GM06990 (cell line): ENCODE measurements at regions not wholly inside any gene's neighbourhood (a gene's known extent, or its start where the extent isn't known, plus 50 kb on each side); places are given as distances from the start of the nearest gene placed in this dataset.

Experiments
- DNase-seq: peaks from one replicate; pipeline ENCODE4 v3.0.0-alpha.2; 2011; ENCODE audit not compliant: insufficient read length; ENCODE audit errors: extremely low read depth
- H3K27me3 ChIP-seq: replicated peaks from 2 replicates; pipeline ENCODE4 v1.6.0; 2011; ENCODE audit warnings: low read length; ENCODE audit not compliant: control insufficient read depth, insufficient read depth
- H3K36me3 ChIP-seq: 2 replicates; pipeline ENCODE4 v1.5.1; 2011; ENCODE audit warnings: low read length; ENCODE audit not compliant: control insufficient read depth, insufficient read depth
- H3K4me3 ChIP-seq: replicated peaks from 2 replicates; pipeline ENCODE4 v1.5.1; 2011; ENCODE audit warnings: low read depth, mild to moderate bottlenecking, control low read depth, low read length
- TF ChIP-seq, protein P1 (sequence below): IDR thresholded peaks from 2 replicates; pipeline ENCODE4 v1.5.1; 2011; ENCODE audit warnings: low read length, control low read depth, mild to moderate bottlenecking, inconsistent platforms; ENCODE audit not compliant: insufficient read depth, poor library complexity, severe bottlenecking

DNA sequence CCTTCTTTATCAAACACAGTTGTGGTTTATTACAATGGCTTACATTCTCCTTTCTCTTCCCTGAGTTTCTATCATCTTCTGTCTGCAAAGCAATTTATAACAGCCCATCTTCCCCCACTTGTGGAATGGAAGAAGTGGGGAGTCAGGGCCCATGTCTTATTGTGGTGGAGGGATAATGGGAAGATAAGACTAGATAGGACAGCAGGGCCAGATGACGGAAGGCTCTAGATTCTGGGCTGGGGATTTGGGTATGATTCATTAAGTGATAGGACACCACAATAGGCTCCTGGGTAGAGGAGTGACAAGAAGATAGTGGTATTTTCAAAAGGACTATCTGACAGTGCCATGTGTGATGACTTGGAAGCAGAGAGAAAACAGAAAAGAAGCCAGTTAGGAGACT is 450.6 kb downstream of the TTLL7 start:
- Histone ChIP-seq H3K36me3 (no peaks in the 10 kb centered on the region), H3K4me3 (no peak overlapping the region), H3K27me3 (no peaks in the 10 kb centered on the region)
- TF ChIP-seq, protein P1, sequence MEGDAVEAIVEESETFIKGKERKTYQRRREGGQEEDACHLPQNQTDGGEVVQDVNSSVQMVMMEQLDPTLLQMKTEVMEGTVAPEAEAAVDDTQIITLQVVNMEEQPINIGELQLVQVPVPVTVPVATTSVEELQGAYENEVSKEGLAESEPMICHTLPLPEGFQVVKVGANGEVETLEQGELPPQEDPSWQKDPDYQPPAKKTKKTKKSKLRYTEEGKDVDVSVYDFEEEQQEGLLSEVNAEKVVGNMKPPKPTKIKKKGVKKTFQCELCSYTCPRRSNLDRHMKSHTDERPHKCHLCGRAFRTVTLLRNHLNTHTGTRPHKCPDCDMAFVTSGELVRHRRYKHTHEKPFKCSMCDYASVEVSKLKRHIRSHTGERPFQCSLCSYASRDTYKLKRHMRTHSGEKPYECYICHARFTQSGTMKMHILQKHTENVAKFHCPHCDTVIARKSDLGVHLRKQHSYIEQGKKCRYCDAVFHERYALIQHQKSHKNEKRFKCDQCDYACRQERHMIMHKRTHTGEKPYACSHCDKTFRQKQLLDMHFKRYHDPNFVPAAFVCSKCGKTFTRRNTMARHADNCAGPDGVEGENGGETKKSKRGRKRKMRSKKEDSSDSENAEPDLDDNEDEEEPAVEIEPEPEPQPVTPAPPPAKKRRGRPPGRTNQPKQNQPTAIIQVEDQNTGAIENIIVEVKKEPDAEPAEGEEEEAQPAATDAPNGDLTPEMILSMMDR = no peak
- DNase-seq = no peak

DNA sequence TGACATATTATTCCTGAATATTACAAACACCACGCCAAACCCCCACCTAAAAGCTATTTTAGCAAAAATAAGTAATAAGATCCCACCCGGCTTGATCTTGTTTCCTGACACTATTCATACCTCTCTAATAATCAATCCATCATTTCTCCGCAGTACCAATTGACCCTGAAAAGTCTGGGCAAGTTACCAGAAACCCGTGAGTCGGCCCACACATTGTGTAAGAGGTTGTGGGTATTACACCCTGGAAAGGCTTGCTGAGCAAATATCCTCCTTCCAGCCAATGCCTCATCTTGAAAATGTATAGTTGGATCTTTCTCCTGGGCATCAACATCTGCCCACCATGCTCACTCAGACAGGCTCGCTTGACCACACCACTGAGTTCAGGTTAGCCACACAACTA is 451.0 kb downstream of the TTLL7 start:
- H3K4me3 ChIP-seq = no peak overlapping the region

DNA sequence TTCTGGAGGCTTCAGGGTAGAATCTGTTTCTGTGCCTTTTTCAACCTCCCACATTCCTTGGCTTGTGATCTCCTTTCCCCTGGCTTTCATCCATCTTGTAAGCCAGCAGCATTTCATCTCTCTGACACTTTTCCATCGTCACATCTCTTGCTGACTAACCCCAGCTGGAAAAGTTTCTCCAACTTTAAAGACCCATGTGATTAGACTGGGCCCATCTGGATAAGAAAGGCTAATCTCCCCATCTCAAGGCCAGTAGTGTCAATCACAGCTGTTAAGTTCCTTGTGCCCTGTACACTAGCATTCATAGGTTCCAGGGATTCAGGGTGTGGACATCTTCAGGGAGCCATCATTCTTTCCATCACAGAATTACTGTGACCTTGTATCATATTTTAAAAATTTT is 452.1 kb downstream of the TTLL7 start:
- no peaks in the 10 kb centered on the region for H3K36me3 ChIP-seq
- no peaks in the 10 kb centered on the region for H3K27me3 ChIP-seq
- TF ChIP-seq, protein P1 = no peak
- no peak overlapping the region for H3K4me3 ChIP-seq
- DNase-seq = no peak

More for the DNA sequence above, 451.0 kb downstream of the TTLL7 start:
- TF ChIP-seq, protein P1 = no peak
- Histone ChIP-seq H3K36me3 (no peaks in the 10 kb centered on the region), H3K27me3 (no peaks in the 10 kb centered on the region)
- DNase-seq = no peak

DNA sequence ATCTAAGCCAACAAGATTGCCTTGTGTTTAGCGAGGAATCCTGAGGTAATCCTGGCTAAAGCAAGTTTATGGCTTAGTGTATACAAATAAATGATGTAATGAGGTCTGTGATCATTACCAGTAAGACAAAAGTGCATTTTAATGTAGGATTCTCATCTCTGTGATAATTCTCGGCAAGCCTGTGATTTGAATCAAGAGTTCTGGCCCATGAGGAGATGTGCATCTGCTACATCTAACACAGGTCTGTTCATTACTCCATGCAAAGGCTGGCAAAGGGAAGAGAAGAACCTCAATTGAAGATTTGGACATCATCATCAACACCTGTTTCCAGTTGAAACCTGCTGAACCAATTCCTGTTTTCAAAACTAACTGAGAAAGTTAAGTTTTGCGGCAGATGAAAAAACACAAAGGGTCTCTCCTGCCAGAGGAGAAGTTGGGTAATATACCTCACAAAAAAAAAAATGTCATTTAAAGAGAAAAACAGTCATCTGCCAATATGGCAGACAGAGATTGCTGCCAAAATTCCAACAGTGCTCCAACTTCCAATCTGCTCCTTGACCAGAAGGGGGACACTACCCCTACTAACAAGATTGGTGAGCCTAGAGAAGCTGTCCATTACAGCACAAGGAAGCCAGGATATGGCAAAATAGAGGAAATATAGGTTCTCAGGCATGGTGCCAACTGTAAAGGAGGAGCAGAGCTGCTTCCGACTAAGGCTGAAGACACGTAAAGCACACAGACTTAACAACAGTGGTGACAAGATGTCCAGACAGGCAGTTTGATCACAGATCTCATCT is 453.7 kb downstream of the TTLL7 start:
- DNase-seq = no peak
- TF ChIP-seq, protein P1 = no peak
- Histone ChIP-seq H3K27me3 (no peaks in the 10 kb centered on the region), H3K36me3 (no peaks in the 10 kb centered on the region), H3K4me3 (no peak overlapping the region)

DNA sequence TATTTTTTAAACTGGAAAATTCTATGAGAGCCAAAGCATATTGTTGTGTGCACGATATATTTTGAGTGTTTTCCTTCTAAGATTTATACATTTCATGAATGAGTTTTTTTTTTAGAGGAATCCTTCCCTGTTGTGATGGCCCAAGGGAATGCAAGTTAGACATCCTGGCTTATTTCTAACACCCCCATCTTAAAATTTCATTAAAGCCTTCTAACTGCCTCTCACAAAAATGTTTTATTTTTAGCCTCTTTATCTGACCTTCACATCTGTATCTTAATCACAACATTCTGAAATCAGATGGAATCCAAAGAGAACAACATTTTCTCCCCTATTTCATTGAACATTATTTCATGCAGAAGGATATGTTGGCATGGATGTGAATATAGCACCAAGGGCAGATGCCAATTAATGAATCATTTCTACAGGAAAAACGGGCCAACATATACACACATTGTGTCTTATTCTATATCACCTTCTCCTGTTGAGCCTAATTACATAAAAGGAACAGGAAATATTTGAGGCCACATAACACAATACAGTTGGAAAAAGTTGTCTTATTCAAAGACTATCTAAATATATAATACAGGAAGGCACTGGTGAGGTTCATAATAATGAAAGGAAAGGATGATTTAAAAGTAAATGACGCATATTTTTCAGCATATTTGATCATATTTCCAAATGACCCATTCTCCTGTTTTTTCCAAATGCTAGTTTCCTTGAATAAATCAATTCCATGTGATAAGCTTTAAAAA is 455.5 kb downstream of the TTLL7 start:
- TF ChIP-seq, protein P1 = no peak
- Histone ChIP-seq H3K27me3 (no peaks in the 10 kb centered on the region), H3K4me3 (no peak overlapping the region), H3K36me3 (no peaks in the 10 kb centered on the region)
- DNase-seq = no peak
